HCT116 (cell line): ENCODE measurements at regions not wholly inside any gene's neighbourhood (a gene's known extent, or its start where the extent isn't known, plus 50 kb on each side); places are given as distances from the start of the nearest gene placed in this dataset.

Source experiments
- ATAC-seq: fragments of 200-7000 bp; cut with Tn5 transposase; 2 replicates; pipeline ENCODE4 v1.9.1; 2020; ENCODE audit warnings: mild to moderate bottlenecking, moderate library complexity
- BruUV-seq: library from RNA; stranded (reverse); fragments of 400-500 nt; replicated peaks from 2 replicates; lab custom pipeline; 2021; lab: Mats Ljungman, UMichigan
- CTCF ChIA-PET: fragments of 300-600 bp; sonication (Branson Sonifier 250); formaldehyde crosslinking; loops from one replicate; lab custom pipeline; 2021; ENCODE audit warnings: antibody characterized with exemption; lab: Charles Lee
- POLR2A ChIA-PET: fragments of 300-600, 350-600 bp; sonication (Branson Sonifier 250); formaldehyde crosslinking; loops from one replicate; lab custom pipeline; 2021; ENCODE audit warnings: antibody characterized with exemption; lab: Charles Lee
- RAD21 ChIA-PET, 2 experiments: fragments of 300-600 bp; sonication (Branson Sonifier 250); formaldehyde crosslinking; loops; one replicate each; lab custom pipeline; 2023; ENCODE audit warnings: low total read pairs in 2 of 2; ENCODE audit not compliant: uncharacterized antibody in 2 of 2, unreplicated experiment in 2 of 2, low non-redundant PET in 1 of 2; lab: Charles Lee
- DNase-seq: peaks from one replicate; pipeline ENCODE4 v3.0.0-alpha.2; 2010; ENCODE audit warnings: low read depth, low spot score
- H2AFZ ChIP-seq: fragments of 200-600 bp; shearing (Covaris generic), sonication (generic); 2 replicates; pipeline ENCODE4 v1.6.1; 2017; ENCODE audit warnings: low read depth, mixed run types, mixed read lengths, antibody characterized with exemption, low read length; ENCODE audit not compliant: poor library complexity, severe bottlenecking
- H3K27ac ChIP-seq: 2 replicates; pipeline ENCODE4 v1.5.1; 2012; ENCODE audit warnings: low read depth, low read length
- H3K27me3 ChIP-seq: fragments of 200-600 bp; sonication (generic); 2 replicates; pipeline ENCODE4 v1.6.1; 2016; ENCODE audit warnings: mixed run types, low read length, mixed read lengths; ENCODE audit not compliant: insufficient read depth
- H3K36me3 ChIP-seq, 2 experiments: fragments of 200-500 bp in 1 of 2; fragments of 200-600 bp in 1 of 2; sonication (Bioruptor generic) in 1 of 2; sonication (generic) in 1 of 2; 2 replicates each; pipeline versions ENCODE4 v1.5.1 to v1.6.1; 2014 to 2016; ENCODE audit warnings: low read length in 2 of 2, inconsistent platforms in 1 of 2, mixed read lengths in 1 of 2, mixed run types in 1 of 2; ENCODE audit not compliant: insufficient read depth in 2 of 2, control insufficient read depth in 1 of 2
- H3K4me1 ChIP-seq, 2 experiments: fragments of 200-600 bp in 1 of 2; sonication (generic) in 1 of 2; 2 replicates each; pipeline versions ENCODE4 v1.5.1 to v1.6.1; 2012 to 2017; ENCODE audit warnings: low read length in 2 of 2, inconsistent platforms in 1 of 2, mild to moderate bottlenecking in 1 of 2, mixed read lengths in 1 of 2, mixed run types in 1 of 2, moderate library complexity in 1 of 2; ENCODE audit not compliant: insufficient read depth in 2 of 2, control insufficient read depth in 1 of 2
- H3K4me2 ChIP-seq: fragments of 200-600 bp; sonication (generic); 2 replicates; pipeline ENCODE4 v1.6.1; 2017; ENCODE audit warnings: mixed run types, low read length, mixed read lengths
- H3K4me3 ChIP-seq, 2 experiments: fragments of 200-600 bp in 1 of 2; sonication (generic) in 1 of 2; replicated peaks in 1 of 2; 2 replicates each; pipeline ENCODE4 v1.5.1; 2011 to 2016; ENCODE audit warnings: low read length in 2 of 2, control low read depth in 1 of 2, low read depth in 1 of 2, mild to moderate bottlenecking in 1 of 2, mixed read lengths in 1 of 2, mixed run types in 1 of 2
- H3K79me2 ChIP-seq: fragments of 200-600 bp; sonication (generic); 2 replicates; pipeline ENCODE4 v1.6.1; 2017; ENCODE audit warnings: mild to moderate bottlenecking, mixed run types, low read length, moderate library complexity, mixed read lengths; ENCODE audit not compliant: insufficient read depth
- H3K9ac ChIP-seq: fragments of 200-600 bp; sonication (generic); 2 replicates; pipeline ENCODE4 v1.6.1; 2016; ENCODE audit warnings: low read length, mixed read lengths
- H3K9me2 ChIP-seq: fragments of 200-600 bp; sonication (generic), shearing (Covaris generic); 2 replicates; pipeline ENCODE4 v1.6.1; 2017; ENCODE audit warnings: mixed run types, mild to moderate bottlenecking, moderate library complexity; ENCODE audit not compliant: insufficient read depth
- H3K9me3 ChIP-seq, 2 experiments: fragments of 200-500 bp in 1 of 2; fragments of 200-600 bp in 1 of 2; sonication (Bioruptor generic) in 1 of 2; sonication (generic) in 1 of 2; 2 replicates each; pipeline ENCODE4 v1.6.1; 2014 to 2017; ENCODE audit warnings: low read length in 2 of 2, mixed read lengths in 2 of 2, inconsistent platforms in 1 of 2, low read depth in 1 of 2, mild to moderate bottlenecking in 1 of 2, mixed run types in 1 of 2, moderate library complexity in 1 of 2; ENCODE audit not compliant: control insufficient read depth in 1 of 2, insufficient read depth in 1 of 2
- H4K20me1 ChIP-seq: fragments of 200-600 bp; sonication (generic), shearing (Covaris generic); 2 replicates; pipeline ENCODE4 v1.6.1; 2017; ENCODE audit warnings: mixed run types, mild to moderate bottlenecking, moderate library complexity; ENCODE audit not compliant: insufficient read depth
- CEBPB ChIP-seq: IDR thresholded peaks from 2 replicates; pipeline ENCODE4 v1.6.1; 2012; ENCODE audit warnings: low read depth
- CTCF ChIP-seq, 3 experiments: fragments of 200-600 bp in 1 of 3; sonication (generic) in 1 of 3; IDR thresholded peaks in 2 of 3; conservative IDR thresholded peaks in 1 of 3; 2 replicates each; pipeline ENCODE4 v1.5.1; 2012 to 2017; ENCODE audit warnings: low read depth in 2 of 3, low read length in 2 of 3, antibody characterized with exemption in 1 of 3, borderline replicate concordance in 1 of 3, control low read depth in 1 of 3, mild to moderate bottlenecking in 1 of 3, mixed read lengths in 1 of 3, mixed run types in 1 of 3, moderate library complexity in 1 of 3; ENCODE audit not compliant: insufficient read depth in 1 of 3
- EGR1 ChIP-seq: IDR thresholded peaks from 2 replicates; pipeline ENCODE4 v1.6.1; 2012; ENCODE audit warnings: low read depth
- ELF1 ChIP-seq: IDR thresholded peaks from 2 replicates; pipeline ENCODE4 v1.6.1; 2012; ENCODE audit warnings: low read depth, borderline replicate concordance
- EZH2 ChIP-seq: fragments of 200-600 bp; sonication (generic); IDR thresholded peaks from 2 replicates; pipeline ENCODE4 v1.6.1; 2017; ENCODE audit warnings: antibody characterized with exemption, mixed run types
- FOSL1 ChIP-seq: IDR thresholded peaks from 2 replicates; pipeline ENCODE4 v1.6.1; 2012; ENCODE audit warnings: low read depth
- JUND ChIP-seq: IDR thresholded peaks from 2 replicates; pipeline ENCODE4 v1.6.1; 2012
- MAX ChIP-seq: IDR thresholded peaks from 2 replicates; pipeline ENCODE4 v1.6.1; 2012
- POLR2A ChIP-seq: IDR thresholded peaks from 2 replicates; pipeline ENCODE4 v1.7.0; 2011; ENCODE audit warnings: borderline replicate concordance; ENCODE audit not compliant: insufficient read depth, insufficient read length; ENCODE audit errors: extremely low read depth
- RAD21 ChIP-seq: IDR thresholded peaks from 2 replicates; pipeline ENCODE4 v1.6.1; 2012; ENCODE audit warnings: low read depth, mild to moderate bottlenecking
- REST ChIP-seq: IDR thresholded peaks from 2 replicates; pipeline ENCODE4 v1.6.1; 2012; ENCODE audit warnings: low read depth
- SP1 ChIP-seq: IDR thresholded peaks from 2 replicates; pipeline ENCODE4 v1.6.1; 2012; ENCODE audit warnings: low read depth
- SRF ChIP-seq: IDR thresholded peaks from 2 replicates; pipeline ENCODE4 v1.6.1; 2012; ENCODE audit warnings: low read depth
- TCF7L2 ChIP-seq: IDR thresholded peaks from 2 replicates; pipeline ENCODE4 v1.7.0; 2011; ENCODE audit warnings: borderline replicate concordance, inconsistent platforms; ENCODE audit not compliant: insufficient read depth, insufficient read length; ENCODE audit errors: extremely low read depth
- YY1 ChIP-seq: IDR thresholded peaks from 2 replicates; pipeline ENCODE4 v1.6.1; 2011; ENCODE audit warnings: low read length, low read depth, moderate library complexity, mild to moderate bottlenecking; ENCODE audit not compliant: insufficient replicate concordance; ENCODE audit errors: extremely low read depth
- ZNF274 ChIP-seq: fragments of 200-500 bp; sonication (Bioruptor generic); IDR thresholded peaks from 2 replicates; pipeline ENCODE4 v1.6.1; 2014; ENCODE audit warnings: mild to moderate bottlenecking, low read depth, low read length, inconsistent platforms
- intact Hi-C: fragments of 100-400 bp; cut with micrococcal nuclease; formaldehyde crosslinking; loops from 2 replicates; pipeline ENCODE4 v1.10.0; 2022

- H3K4me1 ChIP-seq = no peaks in the 10 kb centered on the region
- no peaks in the 10 kb centered on the region for H4K20me1 ChIP-seq
- no peak overlapping the region for H2AFZ ChIP-seq
- H3K27me3 ChIP-seq = no peaks in the 10 kb centered on the region
- BruUV-seq = no TSS peak
- no peak for TF ChIP-seq SRF
- no peak for TF ChIP-seq CEBPB
- no peak for TF ChIP-seq EGR1
- no peak for TF ChIP-seq FOSL1
- TF ChIP-seq JUND = no peak
- TF ChIP-seq TCF7L2 = no peak
- TF ChIP-seq ELF1 = no peak
- no peak for TF ChIP-seq SP1
- TF ChIP-seq REST = no peak
- TF ChIP-seq EZH2 = no peak
- TF ChIP-seq MAX = no peak
- no peak for TF ChIP-seq CTCF (IDR thresholded peaks at IDR 0.05 in 2 of 3, conservative IDR thresholded peaks at IDR 0.05 in 1 of 3; ENCODE audit: borderline replicate concordance in 1 of 3, insufficient read depth in 1 of 3, low read depth in 2 of 3, low read length in 2 of 3)
- no peak for TF ChIP-seq YY1
- TF ChIP-seq POLR2A = no peak
- no peak for TF ChIP-seq ZNF274
- no peak for TF ChIP-seq RAD21
- DNase-seq (no peak), ATAC-seq (no peak)
- no peaks in the 10 kb centered on the region for H3K36me3 ChIP-seq
- H3K4me2 ChIP-seq = no peak overlapping the region
- intact Hi-C loops = no loop called here
- no peaks in the 10 kb centered on the region for H3K9me2 ChIP-seq
- no peak overlapping the region for H3K27ac ChIP-seq
- no peaks in the 10 kb centered on the region for H3K9me3 ChIP-seq
- no peak overlapping the region for H3K4me3 ChIP-seq
- ChIA-PET POLR2A (no interaction called here), RAD21 (no interaction called here), CTCF (no interaction called here)
- H3K79me2 ChIP-seq = no peaks in the 10 kb centered on the region
- H3K9ac ChIP-seq = no peak overlapping the region
Measured at GRCh38 chr9:135418161-135418560, 61.4 kb upstream of the PPP1R26 start.
